K562 (cell line): ENCODE measurements at regions not wholly inside any gene's neighbourhood (a gene's known extent, or its start where the extent isn't known, plus 50 kb on each side); places are given as distances from the start of the nearest gene placed in this dataset.

Source experiments
- ATAC-seq: fragments of 200-7000 bp; cut with Tn5 transposase; 3 replicates; pipeline ENCODE4 v1.9.1; 2020; ENCODE audit warnings: moderate library complexity
- BruUV-seq: library from RNA; stranded (reverse); fragments of 400-500 nt; replicated peaks from 2 replicates; lab custom pipeline; 2021; lab: Mats Ljungman, UMichigan
- CTCF ChIA-PET: fragments of 300-600 bp; formaldehyde crosslinking; extraction: SDS; loops from one replicate; lab custom pipeline; 2021; ENCODE audit warnings: low intra/inter-chr PET ratio; lab: Yijun Ruan, JAX
- POLR2A ChIA-PET: fragments of 300-600, 350-650 bp; sonication (Branson Sonifier 250); formaldehyde crosslinking; extraction: SDS; loops from one replicate; lab custom pipeline; 2021; ENCODE audit warnings: antibody characterized with exemption, inconsistent platforms; lab: Yijun Ruan, JAX
- DNase-seq, 4 experiments: peaks; one replicate each; pipeline versions ENCODE4 v3.0.0 to v3.0.0-alpha.2; 2011 to 2018; ENCODE audit warnings: low spot score in 3 of 4, mixed read lengths in 3 of 4; ENCODE audit errors: extremely low read depth in 1 of 4
- FAIRE-seq: peaks from 2 replicates; lab custom pipeline; 2011; peaks lifted over from hg19 to GRCh38; lab: Jason Lieb, UNC
- H2AFZ ChIP-seq: 2 replicates; pipeline ENCODE4 v1.6.0; 2011; ENCODE audit warnings: low read depth, low read length, control low read depth, inconsistent platforms
- H3K27ac ChIP-seq: fragments of 200-600 bp; 3 replicates; pipeline ENCODE4 v1.8.0; 2011; ENCODE audit warnings: low read depth, mild to moderate bottlenecking, control low read depth, inconsistent platforms, low read length, moderate library complexity, mixed read lengths; ENCODE audit errors: extremely low read depth
- H3K27me3 ChIP-seq, 2 experiments: fragments of 300-600 bp in 1 of 2; 2 replicates in 1 of 2; 3 replicates in 1 of 2; pipeline versions ENCODE4 v1.6.0 to v1.8.0; 2011; ENCODE audit warnings: inconsistent platforms in 2 of 2, low read length in 2 of 2, mild to moderate bottlenecking in 1 of 2, mixed read lengths in 1 of 2, moderate library complexity in 1 of 2; ENCODE audit not compliant: control insufficient read depth in 2 of 2, insufficient read depth in 2 of 2
- H3K36me3 ChIP-seq: fragments of 300-600 bp; 3 replicates; pipeline ENCODE4 v1.8.0; 2011; ENCODE audit warnings: mild to moderate bottlenecking, low read length, inconsistent platforms; ENCODE audit not compliant: control insufficient read depth, insufficient read depth
- H3K4me1 ChIP-seq, 2 experiments: fragments of 200-600 bp in 1 of 2; replicated peaks in 1 of 2; 2 replicates in 1 of 2; 3 replicates in 1 of 2; pipeline versions ENCODE4 v1.5.1 to v1.8.0; 2011; ENCODE audit warnings: inconsistent platforms in 2 of 2, low read length in 2 of 2, mild to moderate bottlenecking in 1 of 2, mixed read lengths in 1 of 2, moderate library complexity in 1 of 2; ENCODE audit not compliant: control insufficient read depth in 2 of 2, insufficient read depth in 2 of 2
- H3K4me2 ChIP-seq: 2 replicates; pipeline ENCODE4 v1.6.1; 2011; ENCODE audit warnings: low read length, control low read depth, inconsistent platforms, mixed read lengths; ENCODE audit not compliant: insufficient read depth
- H3K4me3 ChIP-seq: fragments of 200-600 bp; sonication (generic), shearing (Covaris generic); 2 replicates; pipeline ENCODE4 v1.5.1; 2016; ENCODE audit warnings: control low read depth, inconsistent platforms
- H3K79me2 ChIP-seq: fragments of 200-600 bp; 3 replicates; pipeline ENCODE4 v1.8.0; 2011; ENCODE audit warnings: low read length, inconsistent platforms; ENCODE audit not compliant: control insufficient read depth, insufficient read depth
- H3K9ac ChIP-seq, 2 experiments: 2 replicates each; pipeline versions ENCODE4 v1.6.0 to v1.6.1; 2011; ENCODE audit warnings: low read depth in 2 of 2, low read length in 2 of 2, control low read depth in 1 of 2, inconsistent platforms in 1 of 2, mild to moderate bottlenecking in 1 of 2, mixed read lengths in 1 of 2; ENCODE audit not compliant: insufficient read depth in 1 of 2
- H3K9me1 ChIP-seq: one replicate; pipeline ENCODE4 v1.6.0; 2011; ENCODE audit warnings: inconsistent platforms, mild to moderate bottlenecking, low read length, moderate library complexity; ENCODE audit not compliant: control insufficient read depth, insufficient read depth
- H3K9me3 ChIP-seq: replicated peaks from 2 replicates; pipeline ENCODE4 v1.5.1; 2011; ENCODE audit warnings: low read depth, low read length, inconsistent platforms; ENCODE audit not compliant: control insufficient read depth, insufficient read depth
- H4K20me1 ChIP-seq: replicated peaks from 2 replicates; pipeline ENCODE4 v1.6.1; 2011; ENCODE audit warnings: low read length, inconsistent platforms, mixed read lengths; ENCODE audit not compliant: control insufficient read depth, insufficient read depth
- BCOR ChIP-seq: fragments of 450-650 bp; IDR thresholded peaks from 2 replicates; pipeline ENCODE4 v1.6.1; 2016
- HMG20B ChIP-seq: fragments of 250-450 bp; sonication (Bioruptor Pico); IDR thresholded peaks from 2 replicates; pipeline ENCODE4 v1.5.0; 2021; ENCODE audit warnings: mild to moderate bottlenecking
- NFYB ChIP-seq: IDR thresholded peaks from 2 replicates; pipeline ENCODE4 v1.6.1; 2011; ENCODE audit warnings: mild to moderate bottlenecking, moderate library complexity; ENCODE audit not compliant: insufficient read length; ENCODE audit errors: extremely low read depth
- SRF ChIP-seq, 2 experiments: fragments of 250-450, 450-650 bp in 1 of 2; sonication (Bioruptor Pico) in 1 of 2; sonication (generic) in 1 of 2; formaldehyde crosslinking; IDR thresholded peaks; 2 replicates each; pipeline versions ENCODE4 v1.5.0 to v1.5.1; 2020 to 2022; ENCODE audit warnings: mild to moderate bottlenecking in 1 of 2, missing genetic modification reagents in 1 of 2
- ZBTB49 ChIP-seq: sonication (generic); formaldehyde crosslinking; IDR thresholded peaks from 2 replicates; pipeline ENCODE4 v1.8.0; 2022; ENCODE audit warnings: missing genetic modification reagents, mild to moderate bottlenecking, borderline replicate concordance
- ZNF445 ChIP-seq: fragments of 250-450 bp; sonication (Bioruptor Pico); IDR thresholded peaks from 2 replicates; pipeline ENCODE4 v1.4.0; 2020; ENCODE audit warnings: low read depth, mild to moderate bottlenecking, moderate library complexity
- ZNF589 ChIP-seq: fragments of 200-800 bp; sonication (Bioruptor generic); IDR thresholded peaks from 2 replicates; pipeline ENCODE4 v1.6.1; 2016; ENCODE audit warnings: low read depth, missing genetic modification characterization, missing compliant biosample characterization
- WGBS: fragments of 100-300 bp; shearing (Covaris generic); methylation state at CpG from one replicate; pipeline ENCODE4 v1.1.6; 2016; ENCODE audit warnings: low coverage, mixed read lengths; ENCODE audit not compliant: insufficient coverage; ENCODE audit errors: missing lambda C conversion rate; 5-methylcytosine and 5-hydroxymethylcytosine counted together
- in situ Hi-C: fragments of 300-500 bp; cut with MboI; formaldehyde crosslinking; loops from 4 replicates; pipeline ENCODE4 v1.15.0; 2018; ENCODE audit warnings: inconsistent platforms, mixed read lengths
- intact Hi-C: fragments of 100-400 bp; cut with micrococcal nuclease; formaldehyde crosslinking; loops from 2 replicates; pipeline ENCODE4 v1.14.2; 2022

- Histone ChIP-seq H3K27me3 (no peaks in the 10 kb centered on the region), H3K4me2 (no peak overlapping the region), H3K4me1 (no peaks in the 10 kb centered on the region), H3K9ac (no peak overlapping the region), H3K9me3 (no peaks in the 10 kb centered on the region), H2AFZ (no peak overlapping the region), H3K4me3 (no peak overlapping the region), H3K36me3 (no peaks in the 10 kb centered on the region)
- in situ Hi-C loops (no loop called here), intact Hi-C loops (no loop called here)
- TF ChIP-seq HMG20B (CRISPR knock-in tag) (no peak), ZNF445 (no peak), BCOR (no peak), ZBTB49 (no peak), SRF (CRISPR knock-in tag; IDR thresholded peaks at IDR 0.05) (no peak), NFYB (no peak), ZNF589 (CRISPR knock-in tag) (no peak)
- TF ChIP-seq, all 486 proteins: peak for 0
- CTCF ChIA-PET, result no interaction called here
- no peaks in the 10 kb centered on the region for H3K79me2 ChIP-seq
- ATAC-seq, result no peak
- no peaks in the 10 kb centered on the region for H4K20me1 ChIP-seq
- WGBS, result 4% methylated on average over 3 of the region's 3 CpGs
- POLR2A ChIA-PET, result no interaction called here
- DNase-seq, result no peak
- FAIRE-seq, result no peak
- BruUV-seq, result no TSS peak
- no peaks in the 10 kb centered on the region for H3K9me1 ChIP-seq
- H3K27ac ChIP-seq, result no peak overlapping the region
These were observed 59.4 kb upstream of the LIMCH1 start for GRCh38 chr4:41478518-41478917.
